GM18499 (cell line): ENCODE measurements at regions not wholly inside any gene's neighbourhood (a gene's known extent, or its start where the extent isn't known, plus 50 kb on each side); places are given as distances from the start of the nearest gene placed in this dataset.
"Not testable (repeated sequence)": the region's sequence is repeated elsewhere in the genome, so short reads cannot be mapped to it uniquely, and the experiment has no call there.

Experiments
- ATAC-seq: cut with Tn5 transposase; IDR thresholded peaks from one replicate; pipeline ENCODE4 v1.9.1; 2021; ENCODE audit warnings: moderate number of reproducible peaks; ENCODE audit not compliant: insufficient read depth, unreplicated experiment

DNA sequence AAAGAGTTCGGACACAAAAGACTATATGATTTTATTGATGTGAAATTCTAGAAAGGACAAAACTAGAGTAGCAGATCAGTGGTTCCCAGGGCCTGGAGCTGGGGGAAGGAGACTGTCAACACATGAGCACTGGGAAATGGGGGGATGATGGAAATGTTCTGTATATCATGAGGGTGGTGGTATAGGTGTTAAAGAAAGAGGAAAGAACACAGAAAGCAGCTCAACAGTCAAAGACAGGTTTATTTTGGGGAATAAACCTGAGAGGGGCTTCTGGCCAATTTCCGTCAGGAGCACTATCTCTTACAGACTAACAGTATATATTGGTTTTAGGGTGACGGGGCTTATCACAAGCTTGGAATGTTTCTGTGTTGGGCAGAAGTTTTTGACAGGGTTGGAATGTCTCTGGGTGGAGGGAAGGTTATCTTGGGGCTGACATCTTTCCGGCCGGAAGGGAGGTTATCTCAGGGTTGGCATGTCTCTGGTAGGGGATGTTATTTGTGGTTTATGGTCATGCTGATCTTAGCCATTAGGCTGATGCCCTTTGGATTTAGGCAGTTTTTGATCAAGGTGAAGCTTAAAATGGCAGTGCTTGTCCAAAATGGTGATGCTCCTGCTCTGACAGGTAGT lies 254.6 kb upstream of the NRP1 start:
- no peak for ATAC-seq

DNA sequence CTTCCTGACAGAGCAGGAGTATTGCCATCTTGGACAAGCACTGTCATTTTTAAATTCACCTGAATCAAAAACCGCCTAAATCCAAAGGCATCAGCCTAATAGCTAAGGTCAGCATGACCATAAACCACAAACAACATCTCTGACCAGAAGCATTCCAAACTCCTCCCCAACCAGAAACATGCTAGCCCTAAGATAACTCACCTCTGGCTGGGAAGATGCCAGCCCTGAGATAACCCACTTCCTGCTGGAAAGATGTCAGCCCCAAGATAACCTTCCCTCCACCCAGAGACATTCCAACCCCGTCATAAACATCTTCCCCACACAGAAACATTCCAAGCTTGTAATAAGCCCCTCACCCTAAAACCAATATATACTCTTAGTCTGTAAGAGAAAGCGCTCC lies 250.1 kb upstream of the NRP1 start:
- ATAC-seq = not testable (repeated sequence)

DNA sequence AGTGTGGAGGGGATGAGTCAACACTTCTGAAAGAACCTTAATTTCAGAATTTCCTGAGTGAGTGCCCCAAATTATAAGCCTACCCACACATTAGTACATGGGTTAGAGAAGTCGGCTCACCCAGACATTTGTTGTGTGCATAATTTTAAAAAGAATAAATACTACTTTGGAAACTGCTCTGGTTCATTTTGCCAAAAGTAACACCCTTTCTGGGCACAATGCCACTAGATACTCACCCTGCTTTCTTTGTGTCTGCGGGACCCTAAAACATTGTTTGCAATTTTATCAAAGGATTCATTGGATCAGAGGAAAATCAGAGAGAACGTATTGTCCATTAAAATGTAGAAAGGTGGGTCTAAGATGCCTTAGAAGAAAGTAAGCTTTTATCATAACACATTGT lies 245.5 kb upstream of the NRP1 start:
- ATAC-seq = no peak

DNA sequence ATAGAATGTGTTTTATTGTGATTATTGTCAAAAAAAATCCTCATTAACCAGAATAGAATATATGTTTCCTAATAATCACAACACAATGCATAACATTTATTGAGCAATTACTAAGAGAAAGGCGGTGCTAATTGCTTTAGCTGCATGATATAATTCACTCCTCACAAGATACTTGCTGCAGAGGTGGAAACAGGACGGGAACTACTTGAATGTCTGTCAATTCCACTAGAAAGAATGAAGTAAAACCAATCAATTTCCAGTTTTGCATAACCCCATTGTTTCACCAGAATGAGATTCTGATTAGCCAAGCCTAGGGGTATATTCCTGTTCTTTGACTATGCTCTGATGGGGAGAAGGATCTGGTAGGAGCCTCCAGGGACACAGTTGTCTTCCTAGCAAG lies 239.1 kb upstream of the NRP1 start:
- ATAC-seq = no peak

DNA sequence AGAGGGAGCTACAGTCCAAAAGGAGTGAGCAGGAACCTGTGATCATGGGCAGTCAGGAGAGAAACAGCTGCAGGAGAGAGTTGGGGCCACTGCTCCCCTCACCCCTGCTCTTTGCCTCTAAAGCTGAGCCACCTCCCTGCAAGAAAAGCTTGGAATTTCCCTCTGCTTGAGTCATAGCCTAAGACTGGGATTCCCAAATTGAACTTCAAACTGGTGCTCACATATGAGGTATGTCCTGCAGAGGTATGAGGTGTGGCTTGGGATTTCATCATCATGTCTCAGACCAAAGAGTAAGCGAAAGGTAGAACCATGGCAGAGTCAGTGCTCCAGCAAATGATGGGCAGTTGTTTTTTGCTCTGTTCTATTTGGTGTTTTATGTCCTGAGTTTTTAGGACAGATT lies 237.1 kb upstream of the NRP1 start:
- ATAC-seq = no peak

DNA sequence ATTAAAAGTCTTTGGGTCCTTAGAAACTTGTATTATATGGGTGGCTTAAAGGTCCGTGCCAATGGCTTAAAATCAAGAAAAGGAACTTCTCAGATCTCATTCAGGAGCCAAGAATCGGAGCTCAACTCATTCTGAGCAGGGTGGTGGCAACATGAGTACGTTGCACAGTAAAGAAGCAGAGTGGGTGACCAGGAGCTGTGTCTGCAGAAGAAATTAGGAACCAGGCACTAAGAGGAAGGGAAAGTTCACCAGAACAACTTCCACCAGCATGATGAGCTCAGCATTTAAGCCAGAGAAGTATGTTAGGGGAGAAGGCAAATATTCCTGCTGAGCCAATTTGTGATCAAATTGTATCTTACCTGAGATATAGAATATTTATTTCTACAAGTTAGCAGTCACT lies 236.0 kb upstream of the NRP1 start:
- ATAC-seq = no peak

DNA sequence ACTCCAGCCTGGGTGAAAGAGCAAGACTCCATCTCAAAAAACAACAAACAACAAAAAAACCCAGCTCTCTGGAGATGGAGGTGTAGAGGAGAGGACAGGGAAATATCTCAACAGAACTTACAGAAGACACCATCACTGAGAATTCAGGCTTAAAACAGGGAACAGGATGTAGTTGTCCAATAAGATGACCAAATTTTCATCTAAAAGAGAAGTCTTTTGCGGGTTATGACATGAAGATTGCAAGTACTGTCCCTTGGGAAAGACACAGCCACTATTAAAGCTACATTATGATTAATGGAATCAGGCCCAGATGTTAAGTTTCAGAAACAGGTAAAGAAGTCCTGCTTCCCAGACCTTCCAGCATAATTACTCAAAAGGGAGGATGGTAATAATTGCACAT lies 235.2 kb upstream of the NRP1 start:
- no peak for ATAC-seq

DNA sequence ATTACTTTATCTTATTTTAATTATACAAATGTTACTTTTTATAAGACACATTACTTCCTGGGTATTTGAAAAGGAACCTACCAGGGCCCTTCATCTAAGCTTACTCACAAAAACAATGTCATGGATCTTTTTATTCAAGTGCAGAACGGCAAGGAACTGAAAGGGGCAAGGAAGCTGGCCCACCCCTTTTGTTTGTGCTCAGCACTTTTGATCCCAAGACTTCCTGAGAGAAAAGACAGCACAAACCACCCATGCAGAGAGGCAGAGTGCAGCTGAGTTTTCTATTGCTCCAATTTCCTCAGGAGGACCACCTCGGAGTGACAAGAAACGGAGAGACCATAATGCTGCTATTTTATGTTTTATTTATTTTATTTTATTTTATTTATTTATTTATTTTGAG lies 232.0 kb upstream of the NRP1 start:
- no peak for ATAC-seq

DNA sequence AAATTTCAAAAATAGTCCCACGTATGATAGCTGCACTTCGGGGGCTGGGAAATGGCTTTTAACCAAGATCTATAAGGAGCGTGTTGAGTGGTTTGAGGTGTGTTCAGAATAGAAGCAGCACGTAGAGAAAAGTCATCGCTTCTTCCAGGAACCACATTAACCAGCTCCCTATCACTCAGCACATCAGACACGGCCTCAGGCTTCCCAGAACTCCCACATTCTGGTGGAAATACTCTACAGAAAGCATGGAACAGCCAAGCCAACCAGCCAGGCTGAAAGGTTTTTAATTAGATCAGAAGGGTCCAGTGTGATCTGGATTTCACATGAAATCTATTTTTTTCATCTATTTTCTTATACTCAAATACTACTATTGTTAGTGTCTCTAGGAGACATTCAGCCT lies 231.5 kb upstream of the NRP1 start:
- no peak for ATAC-seq

DNA sequence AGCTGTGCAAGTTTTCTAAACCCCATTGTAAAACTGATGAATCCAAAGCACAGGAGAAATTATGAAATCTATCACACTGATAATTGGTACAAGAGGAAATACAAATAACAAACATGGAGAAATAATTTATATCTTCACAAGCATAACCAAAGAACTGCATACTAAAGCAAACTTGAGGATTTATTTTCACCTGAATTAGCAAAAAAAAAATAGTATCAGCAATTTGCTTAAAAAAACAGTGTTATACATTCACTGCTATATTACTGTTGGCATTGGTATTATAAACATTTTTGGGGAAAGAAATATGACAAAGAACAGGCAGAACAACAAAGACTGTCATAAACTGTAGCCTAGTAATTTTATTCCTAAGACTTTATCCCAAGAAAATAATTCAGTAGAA lies 230.8 kb upstream of the NRP1 start:
- ATAC-seq = no peak

DNA sequence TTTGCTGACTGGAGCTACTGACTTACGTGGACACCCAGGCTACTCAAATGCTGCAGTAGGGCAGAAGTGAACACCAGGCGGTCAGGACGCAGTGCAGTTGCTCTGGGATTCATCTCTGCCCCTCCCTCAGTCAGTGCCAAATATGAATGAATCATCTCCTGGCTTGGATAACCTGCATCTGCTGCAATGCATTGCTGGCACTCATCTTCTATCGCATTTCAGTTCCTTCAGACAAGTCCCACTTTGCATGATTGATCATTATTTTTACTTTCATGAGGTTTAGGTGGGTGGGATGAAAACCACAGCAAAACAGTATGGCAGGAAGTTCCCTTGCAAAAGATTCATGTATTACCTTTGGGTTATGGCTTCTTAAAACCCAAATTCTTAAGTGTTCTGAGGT lies 224.6 kb upstream of the NRP1 start:
- ATAC-seq = no peak

DNA sequence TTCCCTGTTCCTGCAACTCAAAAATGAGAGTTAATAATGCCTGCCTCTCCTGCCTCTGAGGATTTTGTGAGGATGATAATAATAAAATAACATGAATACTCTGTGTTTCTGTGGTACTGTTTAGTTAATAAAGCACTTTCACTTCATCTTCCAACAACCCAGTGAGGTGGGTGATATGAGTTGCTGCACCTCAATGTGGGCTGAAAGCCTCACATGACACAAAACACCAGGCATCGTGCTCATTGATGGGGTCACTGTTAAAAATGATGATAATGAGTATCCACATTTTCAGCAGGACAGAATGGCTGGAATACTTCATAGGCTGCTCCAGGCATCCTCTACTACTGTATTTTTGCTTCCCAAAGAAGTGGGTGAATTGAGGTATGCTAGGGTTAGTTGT lies 222.8 kb upstream of the NRP1 start:
- ATAC-seq = no peak

DNA sequence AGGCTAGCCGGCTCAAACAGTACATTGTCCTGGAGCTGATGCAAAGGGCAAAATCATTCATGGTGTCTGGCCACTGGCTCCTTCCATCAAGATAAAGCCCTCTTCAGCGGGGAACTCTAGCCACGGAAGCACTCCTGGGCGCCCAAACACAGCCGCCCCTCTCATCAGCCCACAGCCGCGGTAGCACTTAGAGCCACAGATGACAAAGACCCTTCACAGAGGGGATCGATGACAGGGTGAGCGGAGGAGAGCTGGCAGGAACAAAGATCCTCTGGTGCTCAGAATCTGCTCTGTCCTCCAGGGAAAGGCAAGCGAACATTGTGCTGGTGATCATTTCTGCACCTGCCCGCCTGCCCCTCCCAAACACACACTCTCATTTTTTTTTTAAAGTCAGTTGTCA lies 222.2 kb upstream of the NRP1 start:
- no peak for ATAC-seq

DNA sequence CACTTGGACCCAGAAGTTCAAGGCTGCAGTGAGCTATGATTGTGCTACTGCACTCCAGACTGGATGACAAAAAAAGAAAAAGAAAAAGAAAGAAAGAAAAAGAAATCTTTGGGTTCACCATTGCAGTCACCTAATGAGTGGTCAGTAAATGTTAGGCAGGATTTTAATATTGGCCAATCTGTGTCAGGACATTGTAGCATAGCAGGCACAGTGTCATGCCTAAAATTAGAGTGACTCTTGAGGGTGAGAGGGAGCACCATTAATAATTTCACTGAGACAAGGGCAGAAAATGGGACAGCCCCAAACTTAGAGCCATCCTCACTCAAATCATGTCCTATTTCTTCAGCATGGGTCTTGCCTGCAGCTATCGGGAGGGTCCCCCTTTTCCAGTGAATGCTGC lies 221.6 kb upstream of the NRP1 start:
- no peak for ATAC-seq

DNA sequence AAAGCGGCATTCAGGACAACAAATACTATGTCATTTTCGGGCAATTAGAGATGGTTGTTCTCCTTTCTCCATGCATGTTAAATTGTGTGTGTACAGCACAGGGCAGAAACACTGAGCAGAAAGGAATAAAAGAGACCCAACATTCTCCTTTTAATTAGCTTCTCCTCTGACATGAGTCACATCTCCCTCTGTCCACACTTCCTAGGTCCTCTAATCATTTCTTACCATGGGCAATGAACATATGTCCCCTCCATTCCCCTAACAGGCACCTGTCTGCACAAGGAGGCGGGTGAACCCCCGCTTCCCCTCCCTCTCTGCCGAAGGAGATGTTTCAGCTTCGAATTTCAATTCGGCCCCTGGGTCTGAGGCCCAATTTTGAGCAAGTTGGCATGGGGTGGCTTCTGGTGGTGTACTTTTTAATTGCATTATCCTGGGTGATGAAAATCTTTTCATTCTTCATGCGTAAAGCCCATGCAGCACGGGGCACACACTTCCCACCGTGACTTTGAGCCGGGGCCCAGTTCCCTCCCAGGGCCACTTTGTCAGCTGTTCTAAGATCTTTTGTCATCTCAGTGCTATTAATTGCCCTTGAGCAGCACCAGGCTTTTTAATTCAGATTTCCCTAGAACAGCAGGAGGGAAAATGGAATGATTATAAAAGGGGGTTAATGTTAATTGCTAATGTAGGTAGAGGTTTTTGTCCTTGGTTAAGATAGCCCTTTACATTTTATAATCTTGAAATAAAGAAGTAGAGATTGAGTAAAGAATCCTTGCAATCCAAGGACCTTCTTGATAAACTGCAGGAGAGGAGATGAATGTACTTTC lies 219.5 kb upstream of the NRP1 start:
- ATAC-seq = no peak

DNA sequence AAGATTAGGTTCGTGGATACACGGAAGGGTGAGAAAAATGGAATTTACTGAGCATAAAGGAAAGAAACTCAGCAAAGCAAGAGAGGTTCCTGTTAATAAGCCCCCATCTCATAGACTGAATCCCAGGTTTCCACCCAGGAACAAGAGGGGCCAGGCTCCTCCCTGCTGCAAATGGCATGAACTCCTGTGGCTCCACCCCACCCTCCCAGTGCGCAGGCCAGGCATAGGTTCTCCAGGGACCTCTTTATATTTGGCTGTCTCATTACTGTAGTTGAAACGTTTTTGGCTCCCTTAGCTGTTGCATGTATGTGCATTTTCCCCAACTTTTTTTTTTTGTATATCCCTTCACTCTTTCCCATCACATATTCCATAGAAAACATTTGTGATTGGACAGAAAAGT lies 217.8 kb upstream of the NRP1 start:
- no peak for ATAC-seq

DNA sequence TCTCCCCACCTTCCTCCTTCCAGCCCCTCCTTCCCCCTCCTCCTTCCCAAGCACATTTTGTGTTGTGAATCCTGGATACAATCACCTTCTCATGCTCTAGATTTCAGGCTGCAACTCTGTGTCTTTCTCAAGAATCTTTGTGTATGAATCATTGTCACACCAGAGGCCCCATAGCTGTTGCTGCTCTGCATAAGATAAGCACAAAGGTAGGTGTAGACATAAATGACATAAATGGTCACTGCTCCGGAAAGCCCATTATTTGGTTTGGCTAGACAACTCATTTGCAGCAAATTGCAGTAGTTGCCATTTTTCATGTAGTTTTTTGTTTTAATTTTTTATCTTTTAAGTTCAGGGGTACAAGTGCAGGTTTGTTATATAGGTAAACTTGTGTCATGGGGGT lies 216.3 kb upstream of the NRP1 start:
- no peak for ATAC-seq

DNA sequence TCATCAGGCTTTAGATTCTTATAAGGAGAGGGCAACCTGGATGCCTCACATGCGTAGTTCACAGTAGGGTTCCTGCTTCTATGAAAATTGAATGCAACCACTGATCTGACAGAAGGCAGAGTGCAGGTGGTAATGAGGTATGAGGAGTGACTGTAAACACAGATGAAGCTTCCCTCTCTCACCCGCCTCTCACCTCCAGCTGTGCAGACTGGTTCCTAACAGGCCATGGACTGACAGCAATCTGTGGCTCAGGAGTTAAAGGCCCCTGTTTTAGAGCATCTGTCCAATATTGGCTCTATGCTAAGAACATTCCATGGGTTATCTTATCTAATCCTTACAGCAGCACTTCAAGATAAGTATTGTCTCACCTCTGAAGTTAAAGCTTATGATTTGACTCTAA lies 213.5 kb upstream of the NRP1 start:
- no peak for ATAC-seq

DNA sequence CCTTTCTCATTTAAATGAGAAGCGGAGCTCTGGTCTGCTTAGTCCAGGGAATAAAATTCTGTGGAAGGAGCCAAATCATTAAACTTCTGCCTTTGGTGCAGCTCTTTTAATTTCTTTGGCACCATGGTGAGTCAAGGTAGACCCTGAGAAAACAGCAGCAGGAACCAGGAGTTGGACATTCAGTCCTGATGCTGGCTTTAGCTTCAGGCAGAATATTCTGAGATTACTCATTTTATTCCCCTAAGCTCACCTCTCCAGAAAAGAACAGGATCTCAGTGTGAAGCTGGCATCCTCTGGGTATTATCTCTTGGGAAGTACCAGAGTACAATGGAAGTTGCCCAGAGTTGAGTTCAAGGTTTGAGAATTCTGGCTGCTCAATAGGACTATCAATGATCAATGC lies 211.6 kb upstream of the NRP1 start:
- no peak for ATAC-seq

DNA sequence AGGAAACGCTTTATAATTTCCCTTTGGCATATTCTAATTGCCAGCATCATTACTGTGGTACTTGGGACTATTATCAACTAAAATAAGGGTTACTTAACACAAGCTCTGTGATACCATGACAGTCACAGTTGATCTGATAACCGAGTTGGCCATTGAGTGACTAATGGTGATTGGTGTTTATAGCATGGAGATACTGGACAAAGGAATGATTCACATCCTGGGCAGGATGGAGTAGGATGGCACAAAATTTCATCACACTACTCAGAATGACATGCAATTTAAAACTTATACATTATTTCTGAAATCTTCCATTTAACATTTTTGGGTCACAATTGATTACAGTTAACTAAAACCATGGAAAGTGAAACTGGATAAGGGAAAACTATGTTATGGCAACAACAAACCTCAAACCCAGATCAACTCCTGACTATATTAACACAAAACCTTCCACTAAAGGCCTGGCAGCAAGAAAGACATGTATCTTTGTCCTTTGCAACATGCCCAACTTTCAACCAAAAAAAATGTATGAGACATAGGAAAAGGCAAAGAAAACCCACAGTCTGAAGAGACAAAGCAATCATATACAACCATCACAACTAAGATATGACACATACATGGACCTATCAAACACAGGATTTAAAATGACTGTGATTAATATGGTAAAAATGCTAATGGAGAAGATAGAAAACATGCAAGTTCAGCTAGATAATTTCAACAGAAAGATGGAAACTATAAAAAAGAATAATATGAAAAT lies 208.5 kb upstream of the NRP1 start:
- ATAC-seq = no peak

DNA sequence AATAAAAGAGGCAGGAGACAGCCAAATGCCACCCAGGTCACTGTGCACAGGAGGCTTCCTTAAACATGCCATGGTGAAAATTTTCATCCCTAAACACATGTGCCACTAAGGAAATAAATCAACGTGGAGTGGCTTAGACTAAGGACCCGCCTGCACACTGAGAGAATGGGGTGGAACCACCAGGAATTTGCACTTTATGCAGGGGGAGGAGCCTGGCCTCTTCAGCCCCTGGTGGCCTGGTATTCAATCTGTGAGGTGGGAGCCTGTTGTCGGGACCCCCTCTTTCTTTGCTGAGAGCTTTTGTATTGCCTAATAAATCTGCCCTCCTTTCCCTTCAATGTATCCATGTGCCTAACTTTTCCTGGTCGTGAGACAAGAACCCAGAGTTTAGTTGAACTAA lies 204.6 kb upstream of the NRP1 start:
- ATAC-seq = no peak

DNA sequence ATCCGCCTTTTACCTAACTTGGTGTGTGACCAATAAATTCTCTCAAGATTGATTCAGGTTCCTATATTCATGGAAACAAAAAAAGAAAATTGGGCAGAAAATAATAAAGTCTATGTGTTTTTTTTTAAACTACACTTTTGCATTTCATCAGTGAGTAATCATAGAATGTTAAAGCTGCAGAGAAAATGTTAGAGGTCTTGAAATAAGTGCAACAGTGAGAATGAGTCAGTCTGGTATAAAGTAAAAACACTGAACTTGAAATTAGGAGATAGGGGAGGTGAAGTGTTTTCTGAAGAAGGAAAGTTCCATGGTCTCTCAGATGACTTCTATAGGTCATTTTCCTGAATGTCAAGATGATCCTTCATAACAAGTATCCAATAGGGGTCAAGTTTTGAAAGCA lies 202.6 kb upstream of the NRP1 start:
- ATAC-seq = no peak
